ENCODE measurements at regions not wholly inside any gene's neighbourhood (a gene's known extent, or its start where the extent isn't known, plus 50 kb on each side); places are given as distances from the start of the nearest gene placed in this dataset.

DNA sequence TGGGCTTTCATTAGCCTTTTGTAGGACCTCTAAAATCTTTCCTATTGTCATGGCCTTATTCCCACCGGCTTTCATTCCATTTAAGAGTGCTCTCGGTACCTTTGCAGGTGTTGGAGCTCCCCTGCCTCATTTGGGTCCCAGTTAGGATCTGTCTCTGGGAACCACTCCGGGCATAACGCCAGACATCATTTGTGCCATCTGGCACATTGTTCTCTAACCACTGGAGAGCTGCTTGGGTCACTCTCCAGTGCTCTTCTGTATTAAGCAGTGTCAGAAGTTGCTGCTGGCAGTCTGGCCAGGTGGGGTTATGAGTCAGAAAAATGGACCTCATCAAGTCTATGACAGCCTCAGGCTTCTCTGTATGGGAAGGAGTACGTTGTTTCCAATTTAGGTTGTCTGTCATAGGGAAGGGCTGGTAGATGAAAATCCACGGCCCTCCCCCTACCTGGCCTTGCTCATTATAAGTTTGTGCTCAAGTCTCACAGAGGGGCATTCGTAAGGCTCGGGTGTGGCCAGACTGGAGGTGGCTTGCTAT lies 62.9 kb upstream of the MOCS1 start:
- no peak for ATAC-seq (replicated peaks)
- no peak overlapping the region for H3K4me3 Mint-ChIP-seq
- no peak overlapping the region for H3K27ac Mint-ChIP-seq
- no peaks in the 10 kb centered on the region for H3K4me1 Mint-ChIP-seq
- no peaks in the 10 kb centered on the region for H3K36me3 Mint-ChIP-seq (ENCODE audit: low read depth)
- H3K27me3 Mint-ChIP-seq = peaks cover 15% of the 10 kb centered on the region
- peaks cover 44% of the 10 kb centered on the region for H3K9me3 Mint-ChIP-seq

DNA sequence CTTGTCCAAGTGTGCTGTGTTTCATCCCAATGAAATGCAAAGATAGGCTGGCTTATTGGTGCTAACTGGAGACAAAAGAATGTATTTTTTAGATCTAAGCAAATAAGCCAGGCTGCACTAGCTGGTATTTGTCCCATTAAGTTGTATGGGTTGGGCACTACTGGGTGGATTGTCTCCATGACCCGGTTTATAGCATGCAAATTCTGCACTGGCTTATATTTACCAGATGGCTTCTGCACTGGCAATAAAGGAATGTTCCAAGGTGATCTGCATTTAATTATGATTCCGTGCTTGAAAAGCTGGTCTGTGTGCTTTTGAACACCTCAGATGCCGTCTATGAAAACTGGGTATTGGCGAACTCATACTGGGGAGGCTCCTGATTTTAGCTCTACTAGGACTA lies 61.4 kb upstream of the MOCS1 start:
- no peak overlapping the region for H3K27ac Mint-ChIP-seq

DNA sequence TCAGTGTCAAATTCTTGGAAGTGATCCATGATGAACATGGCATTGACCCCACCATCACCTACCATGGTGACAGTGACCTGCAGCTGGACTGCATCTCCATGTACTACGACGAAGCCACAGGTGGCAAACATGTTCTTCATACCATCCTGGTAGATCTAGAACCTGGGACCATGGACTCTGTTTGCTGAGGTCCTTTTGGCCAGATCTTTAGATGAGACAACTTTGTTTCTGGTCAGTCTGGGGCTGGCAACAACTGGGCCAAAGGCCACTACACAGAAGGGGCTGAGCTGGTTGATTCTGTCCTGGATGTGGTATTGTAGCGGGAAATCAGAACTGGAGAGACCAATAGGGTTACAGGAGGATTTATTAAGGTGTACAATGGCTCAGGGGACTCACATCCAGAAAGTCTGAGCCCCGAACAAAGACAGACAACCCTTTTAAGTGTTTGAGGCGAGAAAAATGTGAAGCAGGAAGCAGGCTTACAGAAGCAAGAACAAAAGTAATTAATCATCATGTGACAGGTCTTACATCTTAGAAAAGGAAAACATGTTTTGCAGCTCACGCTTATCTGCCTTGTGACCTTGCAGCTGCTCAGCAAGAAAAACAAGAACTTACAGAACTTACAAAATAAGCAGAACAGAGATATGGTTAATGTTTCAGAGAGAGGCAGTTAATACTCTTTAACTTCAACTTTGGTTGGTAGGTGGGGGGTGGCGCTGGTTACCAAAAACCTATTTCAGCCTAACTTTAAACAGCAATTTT lies 58.8 kb upstream of the MOCS1 start:
- Mint-ChIP-seq H3K27me3 (peaks cover 8% of the 10 kb centered on the region), H3K36me3 (ENCODE audit: low read depth) (no peaks in the 10 kb centered on the region), H3K4me3 (no peak overlapping the region), H3K9me3 (peaks cover 25% of the 10 kb centered on the region), H3K4me1 (no peaks in the 10 kb centered on the region), H3K27ac (no peak overlapping the region)
- no peak for ATAC-seq (replicated peaks)

More for the DNA sequence above, 61.4 kb upstream of the MOCS1 start:
- Mint-ChIP-seq H3K27me3 (peaks cover 15% of the 10 kb centered on the region), H3K9me3 (peaks cover 44% of the 10 kb centered on the region), H3K4me3 (no peak overlapping the region), H3K36me3 (ENCODE audit: low read depth) (no peaks in the 10 kb centered on the region), H3K4me1 (no peaks in the 10 kb centered on the region)
- ATAC-seq (replicated peaks) = no peak
